Smooth muscle cell (in vitro differentiated cells): ENCODE measurements at regions not wholly inside any gene's neighbourhood (a gene's known extent, or its start where the extent isn't known, plus 50 kb on each side); places are given as distances from the start of the nearest gene placed in this dataset.

Source experiments
- DNase-seq: peaks from one replicate; lab custom pipeline; 2025; ENCODE audit not compliant: unreplicated experiment; lab: John Stamatoyannopoulos, UW
- H2AFZ ChIP-seq: fragments of 200-600 bp; sonication (generic); 2 replicates; pipeline ENCODE4 v1.6.0; 2016; ENCODE audit warnings: antibody characterized with exemption, low read depth, mild to moderate bottlenecking
- H3F3A ChIP-seq: fragments of 200-600 bp; sonication (generic); 2 replicates; pipeline ENCODE4 v1.6.0; 2017; ENCODE audit warnings: antibody characterized with exemption, low read depth
- H3K27ac ChIP-seq: fragments of 200-600 bp; sonication (generic); 2 replicates; pipeline ENCODE4 v1.5.1; 2016; ENCODE audit warnings: low read depth, mild to moderate bottlenecking
- H3K27me3 ChIP-seq: fragments of 200-600 bp; sonication (generic); 2 replicates; pipeline ENCODE4 v1.6.1; 2016; ENCODE audit warnings: low read depth, mild to moderate bottlenecking
- H3K36me3 ChIP-seq: fragments of 200-600 bp; sonication (generic); 2 replicates; pipeline ENCODE4 v1.5.1; 2016; ENCODE audit warnings: low read depth
- H3K4me1 ChIP-seq: fragments of 200-600 bp; sonication (generic); 2 replicates; pipeline ENCODE4 v1.5.1; 2016; ENCODE audit warnings: low read depth
- H3K4me2 ChIP-seq: fragments of 200-600 bp; sonication (generic); 2 replicates; pipeline ENCODE4 v1.6.0; 2016; ENCODE audit warnings: mild to moderate bottlenecking
- H3K4me3 ChIP-seq: fragments of 200-600 bp; sonication (generic); 2 replicates; pipeline ENCODE4 v1.5.1; 2016; ENCODE audit warnings: mild to moderate bottlenecking
- H3K79me2 ChIP-seq: fragments of 200-600 bp; sonication (generic); 2 replicates; pipeline ENCODE4 v1.6.0; 2016; ENCODE audit warnings: low read depth, mild to moderate bottlenecking
- H3K9ac ChIP-seq: fragments of 200-600 bp; sonication (generic); 2 replicates; pipeline ENCODE4 v1.6.0; 2016; ENCODE audit warnings: low read depth
- H3K9me3 ChIP-seq: fragments of 200-600 bp; sonication (generic); replicated peaks from 2 replicates; pipeline ENCODE4 v1.5.1; 2016; ENCODE audit warnings: low read depth
- H4K20me1 ChIP-seq: fragments of 200-600 bp; sonication (generic); 2 replicates; pipeline ENCODE4 v1.6.0; 2016; ENCODE audit warnings: low read depth
- WGBS: methylation state at CpG from one replicate; pipeline ENCODE4 v1.1.7; 2016; ENCODE audit warnings: low lambda C conversion rate; 5-methylcytosine and 5-hydroxymethylcytosine counted together
- TF ChIP-seq, protein P1 (sequence below): fragments of 200-600 bp; sonication (generic); IDR thresholded peaks from 2 replicates; pipeline ENCODE4 v1.5.1; 2017; ENCODE audit warnings: borderline replicate concordance, mild to moderate bottlenecking, antibody characterized with exemption; ENCODE audit not compliant: insufficient read depth, poor library complexity, severe bottlenecking

DNA sequence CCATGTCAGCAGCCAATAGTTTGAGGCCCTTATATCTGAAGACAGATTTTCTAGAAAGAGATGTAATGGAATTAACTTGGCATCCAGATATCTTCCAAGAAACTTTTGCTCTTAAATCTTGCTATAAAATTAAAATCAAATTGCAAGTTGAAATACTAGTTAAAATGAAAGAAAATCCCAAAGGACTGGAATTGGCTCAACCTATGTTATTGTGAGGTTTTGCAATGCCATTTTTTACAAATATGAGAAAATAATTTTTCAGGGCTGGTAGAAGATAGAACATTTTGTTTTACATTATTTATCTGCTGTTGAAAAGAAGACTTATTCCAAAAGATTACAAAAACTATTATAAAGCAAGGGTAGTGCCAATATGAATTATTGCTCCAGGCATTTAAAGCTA, 92.2 kb upstream of the AGTR1 start:
- Histone ChIP-seq H3K36me3 (no peaks in the 10 kb centered on the region), H3K4me1 (no peaks in the 10 kb centered on the region), H3K4me2 (no peak overlapping the region), H3K4me3 (no peak overlapping the region), H3K9me3 (no peaks in the 10 kb centered on the region), H4K20me1 (no peaks in the 10 kb centered on the region), H3K27me3 (no peaks in the 10 kb centered on the region), H2AFZ (no peak overlapping the region), H3K9ac (no peak overlapping the region), H3K79me2 (no peaks in the 10 kb centered on the region), H3F3A (no peaks in the 10 kb centered on the region), H3K27ac (no peak overlapping the region)
- TF ChIP-seq, protein P1, sequence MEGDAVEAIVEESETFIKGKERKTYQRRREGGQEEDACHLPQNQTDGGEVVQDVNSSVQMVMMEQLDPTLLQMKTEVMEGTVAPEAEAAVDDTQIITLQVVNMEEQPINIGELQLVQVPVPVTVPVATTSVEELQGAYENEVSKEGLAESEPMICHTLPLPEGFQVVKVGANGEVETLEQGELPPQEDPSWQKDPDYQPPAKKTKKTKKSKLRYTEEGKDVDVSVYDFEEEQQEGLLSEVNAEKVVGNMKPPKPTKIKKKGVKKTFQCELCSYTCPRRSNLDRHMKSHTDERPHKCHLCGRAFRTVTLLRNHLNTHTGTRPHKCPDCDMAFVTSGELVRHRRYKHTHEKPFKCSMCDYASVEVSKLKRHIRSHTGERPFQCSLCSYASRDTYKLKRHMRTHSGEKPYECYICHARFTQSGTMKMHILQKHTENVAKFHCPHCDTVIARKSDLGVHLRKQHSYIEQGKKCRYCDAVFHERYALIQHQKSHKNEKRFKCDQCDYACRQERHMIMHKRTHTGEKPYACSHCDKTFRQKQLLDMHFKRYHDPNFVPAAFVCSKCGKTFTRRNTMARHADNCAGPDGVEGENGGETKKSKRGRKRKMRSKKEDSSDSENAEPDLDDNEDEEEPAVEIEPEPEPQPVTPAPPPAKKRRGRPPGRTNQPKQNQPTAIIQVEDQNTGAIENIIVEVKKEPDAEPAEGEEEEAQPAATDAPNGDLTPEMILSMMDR, result no peak
- no peak for DNase-seq

DNA sequence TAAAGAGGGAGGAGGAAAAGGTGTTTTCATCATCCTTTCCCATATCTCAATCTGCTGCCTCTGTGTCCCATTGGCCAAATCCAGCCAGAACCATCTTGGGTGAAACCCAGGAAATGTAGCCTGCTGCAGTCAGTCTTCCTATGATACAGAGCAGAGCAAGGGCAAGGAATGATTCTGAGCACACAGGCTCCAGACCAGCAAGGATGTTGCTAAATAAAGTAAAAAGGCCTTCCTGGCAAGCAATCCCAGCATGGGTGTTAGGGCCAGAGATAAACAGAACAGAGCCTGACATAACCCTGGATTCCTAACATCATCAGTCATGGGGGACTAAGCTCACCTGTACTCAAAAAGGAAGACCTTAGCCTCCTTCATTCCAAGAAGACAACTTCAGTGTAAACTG, 90.7 kb upstream of the AGTR1 start:
- Histone ChIP-seq H3K79me2 (no peaks in the 10 kb centered on the region), H3K9me3 (no peaks in the 10 kb centered on the region), H3K27me3 (no peaks in the 10 kb centered on the region), H3K4me2 (no peak overlapping the region), H2AFZ (no peak overlapping the region), H3K36me3 (no peaks in the 10 kb centered on the region), H4K20me1 (no peaks in the 10 kb centered on the region), H3F3A (no peaks in the 10 kb centered on the region), H3K9ac (no peak overlapping the region), H3K4me3 (no peak overlapping the region), H3K4me1 (no peaks in the 10 kb centered on the region), H3K27ac (no peak overlapping the region)
- TF ChIP-seq, protein P1, result no peak
- no peak for DNase-seq

DNA sequence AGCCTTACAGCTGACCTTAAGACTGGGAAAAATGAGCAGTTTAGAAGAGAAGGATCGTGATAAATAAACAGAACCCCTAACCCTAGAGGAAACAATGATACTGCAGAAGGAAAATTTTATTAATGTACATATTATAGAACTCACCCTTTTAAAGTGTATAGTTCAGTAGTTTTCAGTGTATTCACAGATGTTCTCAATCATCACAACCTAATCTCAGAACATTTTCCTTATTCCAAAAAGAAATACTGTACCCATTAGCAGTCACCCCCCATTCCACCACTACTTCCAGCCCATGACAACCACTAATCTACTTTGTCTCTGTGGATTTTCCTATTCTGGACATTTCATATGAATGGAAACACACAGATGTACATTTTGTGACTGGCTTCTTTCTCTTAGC, 90.2 kb upstream of the AGTR1 start:
- H3K9ac ChIP-seq, result no peak overlapping the region
- no peaks in the 10 kb centered on the region for H3K27me3 ChIP-seq
- H3K9me3 ChIP-seq, result no peaks in the 10 kb centered on the region
- H3K4me2 ChIP-seq, result no peak overlapping the region
- H3K27ac ChIP-seq, result no peak overlapping the region
- TF ChIP-seq, protein P1, result no peak
- DNase-seq, result no peak
- H3K79me2 ChIP-seq, result no peaks in the 10 kb centered on the region
- no peak overlapping the region for H2AFZ ChIP-seq
- H4K20me1 ChIP-seq, result no peaks in the 10 kb centered on the region
- no peaks in the 10 kb centered on the region for H3F3A ChIP-seq
- 83% methylated on average over 1 of the region's 1 CpG for WGBS
- no peak overlapping the region for H3K4me3 ChIP-seq
- H3K4me1 ChIP-seq, result no peaks in the 10 kb centered on the region
- H3K36me3 ChIP-seq, result no peaks in the 10 kb centered on the region

DNA sequence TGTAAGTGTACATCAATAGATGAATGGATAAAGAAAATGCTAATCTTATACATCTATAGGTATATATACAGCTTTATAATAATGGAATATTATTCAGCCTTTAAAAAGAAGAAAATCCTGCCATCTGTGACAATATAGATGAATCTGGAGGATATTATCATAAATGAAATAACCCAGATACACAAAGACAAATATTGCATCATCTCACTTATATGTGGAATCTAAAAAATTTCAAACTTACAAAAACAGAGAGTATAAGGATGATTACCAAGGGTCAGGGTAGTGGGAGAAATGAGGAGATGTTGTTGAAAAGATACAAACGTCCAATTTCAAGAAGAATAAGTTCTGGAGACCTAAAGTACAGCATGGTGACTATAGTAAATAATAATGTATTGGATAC, 85.4 kb upstream of the AGTR1 start:
- no peaks in the 10 kb centered on the region for H3K79me2 ChIP-seq
- H3K4me3 ChIP-seq, result no peak overlapping the region
- 74% methylated on average over 1 of the region's 1 CpG for WGBS
- H3K27me3 ChIP-seq, result no peaks in the 10 kb centered on the region
- H3K9me3 ChIP-seq, result no peaks in the 10 kb centered on the region
- no peak overlapping the region for H2AFZ ChIP-seq
- DNase-seq, result no peak
- H3K27ac ChIP-seq, result no peak overlapping the region
- no peaks in the 10 kb centered on the region for H3F3A ChIP-seq
- H3K4me1 ChIP-seq, result no peaks in the 10 kb centered on the region
- H3K4me2 ChIP-seq, result no peak overlapping the region
- no peaks in the 10 kb centered on the region for H4K20me1 ChIP-seq
- TF ChIP-seq, protein P1, result no peak
- no peaks in the 10 kb centered on the region for H3K36me3 ChIP-seq
- no peak overlapping the region for H3K9ac ChIP-seq
